H1 (cell line): ENCODE measurements at regions not wholly inside any gene's neighbourhood (a gene's known extent, or its start where the extent isn't known, plus 50 kb on each side); places are given as distances from the start of the nearest gene placed in this dataset.

Source experiments
- BRCA1 ChIP-seq: IDR thresholded peaks from 2 replicates; pipeline ENCODE4 v1.6.1; 2012; ENCODE audit warnings: low read depth, low read length, improper control_type of control experiment
- CTBP2 ChIP-seq: IDR thresholded peaks from 2 replicates; pipeline ENCODE4 v1.7.0; 2011; ENCODE audit warnings: borderline replicate concordance, mild to moderate bottlenecking, moderate library complexity, mixed read lengths, low read length; ENCODE audit not compliant: insufficient read depth, insufficient read length
- E2F6 ChIP-seq: IDR thresholded peaks from 2 replicates; pipeline ENCODE4 v1.6.1; 2012; ENCODE audit warnings: inconsistent platforms
- NANOG ChIP-seq: IDR thresholded peaks from 2 replicates; pipeline ENCODE4 v1.6.1; 2011; ENCODE audit warnings: low read length, low read depth, mild to moderate bottlenecking, inconsistent platforms; ENCODE audit not compliant: insufficient read depth, poor library complexity, severe bottlenecking
- RBBP5 ChIP-seq: IDR thresholded peaks from 2 replicates; pipeline ENCODE4 v1.7.1; 2012; ENCODE audit warnings: low read depth, mild to moderate bottlenecking, inconsistent platforms, low read length, moderate library complexity, borderline replicate concordance
- RNF2 ChIP-seq: fragments of 200-900, 300-1000 bp; sonication (generic); IDR thresholded peaks from 2 replicates; pipeline ENCODE4 v1.7.1; 2016; ENCODE audit warnings: borderline replicate concordance, low read depth, mild to moderate bottlenecking, antibody characterized with exemption, low read length; ENCODE audit not compliant: poor library complexity, severe bottlenecking; ENCODE audit errors: missing control alignments
- SIRT6 ChIP-seq: IDR thresholded peaks from one replicate; pipeline ENCODE4 v1.7.1; 2012; ENCODE audit warnings: low read length, inconsistent platforms
- SRF ChIP-seq: IDR thresholded peaks from 2 replicates; pipeline ENCODE4 v1.6.1; 2011; ENCODE audit warnings: mild to moderate bottlenecking, low read depth, low read length, moderate library complexity
- TF ChIP-seq, protein P1 (sequence below): fragments of 300-600 bp; sonication (generic); IDR thresholded peaks from 2 replicates; pipeline ENCODE4 v1.7.1; 2012; ENCODE audit warnings: low read length, moderate library complexity, mild to moderate bottlenecking, inconsistent platforms; ENCODE audit not compliant: insufficient replicate concordance

GRCh38 chr7:33678569-33679335, 226.6 kb upstream of the BMPER start (continued):
- TF ChIP-seq NANOG (no peak), CTBP2 (no peak), BRCA1 (no peak), RBBP5 (no peak), RNF2 (no peak), SRF (no peak), SIRT6 (no peak), E2F6 (no peak)
- TF ChIP-seq, protein P1, sequence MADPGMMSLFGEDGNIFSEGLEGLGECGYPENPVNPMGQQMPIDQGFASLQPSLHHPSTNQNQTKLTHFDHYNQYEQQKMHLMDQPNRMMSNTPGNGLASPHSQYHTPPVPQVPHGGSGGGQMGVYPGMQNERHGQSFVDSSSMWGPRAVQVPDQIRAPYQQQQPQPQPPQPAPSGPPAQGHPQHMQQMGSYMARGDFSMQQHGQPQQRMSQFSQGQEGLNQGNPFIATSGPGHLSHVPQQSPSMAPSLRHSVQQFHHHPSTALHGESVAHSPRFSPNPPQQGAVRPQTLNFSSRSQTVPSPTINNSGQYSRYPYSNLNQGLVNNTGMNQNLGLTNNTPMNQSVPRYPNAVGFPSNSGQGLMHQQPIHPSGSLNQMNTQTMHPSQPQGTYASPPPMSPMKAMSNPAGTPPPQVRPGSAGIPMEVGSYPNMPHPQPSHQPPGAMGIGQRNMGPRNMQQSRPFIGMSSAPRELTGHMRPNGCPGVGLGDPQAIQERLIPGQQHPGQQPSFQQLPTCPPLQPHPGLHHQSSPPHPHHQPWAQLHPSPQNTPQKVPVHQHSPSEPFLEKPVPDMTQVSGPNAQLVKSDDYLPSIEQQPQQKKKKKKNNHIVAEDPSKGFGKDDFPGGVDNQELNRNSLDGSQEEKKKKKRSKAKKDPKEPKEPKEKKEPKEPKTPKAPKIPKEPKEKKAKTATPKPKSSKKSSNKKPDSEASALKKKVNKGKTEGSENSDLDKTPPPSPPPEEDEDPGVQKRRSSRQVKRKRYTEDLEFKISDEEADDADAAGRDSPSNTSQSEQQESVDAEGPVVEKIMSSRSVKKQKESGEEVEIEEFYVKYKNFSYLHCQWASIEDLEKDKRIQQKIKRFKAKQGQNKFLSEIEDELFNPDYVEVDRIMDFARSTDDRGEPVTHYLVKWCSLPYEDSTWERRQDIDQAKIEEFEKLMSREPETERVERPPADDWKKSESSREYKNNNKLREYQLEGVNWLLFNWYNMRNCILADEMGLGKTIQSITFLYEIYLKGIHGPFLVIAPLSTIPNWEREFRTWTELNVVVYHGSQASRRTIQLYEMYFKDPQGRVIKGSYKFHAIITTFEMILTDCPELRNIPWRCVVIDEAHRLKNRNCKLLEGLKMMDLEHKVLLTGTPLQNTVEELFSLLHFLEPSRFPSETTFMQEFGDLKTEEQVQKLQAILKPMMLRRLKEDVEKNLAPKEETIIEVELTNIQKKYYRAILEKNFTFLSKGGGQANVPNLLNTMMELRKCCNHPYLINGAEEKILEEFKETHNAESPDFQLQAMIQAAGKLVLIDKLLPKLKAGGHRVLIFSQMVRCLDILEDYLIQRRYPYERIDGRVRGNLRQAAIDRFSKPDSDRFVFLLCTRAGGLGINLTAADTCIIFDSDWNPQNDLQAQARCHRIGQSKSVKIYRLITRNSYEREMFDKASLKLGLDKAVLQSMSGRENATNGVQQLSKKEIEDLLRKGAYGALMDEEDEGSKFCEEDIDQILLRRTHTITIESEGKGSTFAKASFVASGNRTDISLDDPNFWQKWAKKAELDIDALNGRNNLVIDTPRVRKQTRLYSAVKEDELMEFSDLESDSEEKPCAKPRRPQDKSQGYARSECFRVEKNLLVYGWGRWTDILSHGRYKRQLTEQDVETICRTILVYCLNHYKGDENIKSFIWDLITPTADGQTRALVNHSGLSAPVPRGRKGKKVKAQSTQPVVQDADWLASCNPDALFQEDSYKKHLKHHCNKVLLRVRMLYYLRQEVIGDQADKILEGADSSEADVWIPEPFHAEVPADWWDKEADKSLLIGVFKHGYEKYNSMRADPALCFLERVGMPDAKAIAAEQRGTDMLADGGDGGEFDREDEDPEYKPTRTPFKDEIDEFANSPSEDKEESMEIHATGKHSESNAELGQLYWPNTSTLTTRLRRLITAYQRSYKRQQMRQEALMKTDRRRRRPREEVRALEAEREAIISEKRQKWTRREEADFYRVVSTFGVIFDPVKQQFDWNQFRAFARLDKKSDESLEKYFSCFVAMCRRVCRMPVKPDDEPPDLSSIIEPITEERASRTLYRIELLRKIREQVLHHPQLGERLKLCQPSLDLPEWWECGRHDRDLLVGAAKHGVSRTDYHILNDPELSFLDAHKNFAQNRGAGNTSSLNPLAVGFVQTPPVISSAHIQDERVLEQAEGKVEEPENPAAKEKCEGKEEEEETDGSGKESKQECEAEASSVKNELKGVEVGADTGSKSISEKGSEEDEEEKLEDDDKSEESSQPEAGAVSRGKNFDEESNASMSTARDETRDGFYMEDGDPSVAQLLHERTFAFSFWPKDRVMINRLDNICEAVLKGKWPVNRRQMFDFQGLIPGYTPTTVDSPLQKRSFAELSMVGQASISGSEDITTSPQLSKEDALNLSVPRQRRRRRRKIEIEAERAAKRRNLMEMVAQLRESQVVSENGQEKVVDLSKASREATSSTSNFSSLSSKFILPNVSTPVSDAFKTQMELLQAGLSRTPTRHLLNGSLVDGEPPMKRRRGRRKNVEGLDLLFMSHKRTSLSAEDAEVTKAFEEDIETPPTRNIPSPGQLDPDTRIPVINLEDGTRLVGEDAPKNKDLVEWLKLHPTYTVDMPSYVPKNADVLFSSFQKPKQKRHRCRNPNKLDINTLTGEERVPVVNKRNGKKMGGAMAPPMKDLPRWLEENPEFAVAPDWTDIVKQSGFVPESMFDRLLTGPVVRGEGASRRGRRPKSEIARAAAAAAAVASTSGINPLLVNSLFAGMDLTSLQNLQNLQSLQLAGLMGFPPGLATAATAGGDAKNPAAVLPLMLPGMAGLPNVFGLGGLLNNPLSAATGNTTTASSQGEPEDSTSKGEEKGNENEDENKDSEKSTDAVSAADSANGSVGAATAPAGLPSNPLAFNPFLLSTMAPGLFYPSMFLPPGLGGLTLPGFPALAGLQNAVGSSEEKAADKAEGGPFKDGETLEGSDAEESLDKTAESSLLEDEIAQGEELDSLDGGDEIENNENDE, result no peak
